Fibroblast of lung (primary cell): ENCODE measurements at regions not wholly inside any gene's neighbourhood (a gene's known extent, or its start where the extent isn't known, plus 50 kb on each side); places are given as distances from the start of the nearest gene placed in this dataset.

Experiments used
- DNase-seq, 2 donors: peaks; one replicate each; pipeline versions ENCODE4 v3.0.0 to v3.0.0-alpha.2; 2010; ENCODE audit warnings: low read depth in 2 of 2
- H2AFZ ChIP-seq: 2 replicates; pipeline ENCODE4 v1.5.1; 2012; ENCODE audit warnings: low read length, control low read depth, inconsistent platforms
- H3K27ac ChIP-seq: 2 replicates; pipeline ENCODE4 v1.5.1; 2011; ENCODE audit warnings: low read length, control low read depth; ENCODE audit not compliant: insufficient read depth
- H3K27me3 ChIP-seq: 2 replicates; pipeline ENCODE4 v1.5.1; 2011; ENCODE audit warnings: mild to moderate bottlenecking, low read length; ENCODE audit not compliant: control insufficient read depth, insufficient read depth
- H3K36me3 ChIP-seq: 2 replicates; pipeline ENCODE4 v1.5.1; 2011; ENCODE audit warnings: low read length; ENCODE audit not compliant: control insufficient read depth, insufficient read depth
- H3K4me1 ChIP-seq: 2 replicates; pipeline ENCODE4 v1.5.1; 2011; ENCODE audit warnings: low read length; ENCODE audit not compliant: control insufficient read depth, insufficient read depth; ENCODE audit errors: extremely low read depth
- H3K4me2 ChIP-seq: 2 replicates; pipeline ENCODE4 v1.5.1; 2011; ENCODE audit warnings: low read length, control low read depth; ENCODE audit not compliant: insufficient read depth; ENCODE audit errors: extremely low read depth
- H3K4me3 ChIP-seq, 4 experiments: fragments of 200-600 bp in 1 of 4; sonication (generic) in 1 of 4; replicated peaks in 1 of 4; 2 replicates each; pipeline ENCODE4 v1.5.1; 2011 to 2016; ENCODE audit warnings: low read length in 4 of 4, low read depth in 3 of 4, mild to moderate bottlenecking in 3 of 4, control low read depth in 2 of 4, inconsistent platforms in 1 of 4, mixed read lengths in 1 of 4; ENCODE audit not compliant: insufficient read depth in 1 of 4; ENCODE audit errors: control extremely low read depth in 1 of 4
- H3K79me2 ChIP-seq: 2 replicates; pipeline ENCODE4 v1.5.1; 2012; ENCODE audit warnings: mild to moderate bottlenecking, low read length, inconsistent platforms; ENCODE audit not compliant: control insufficient read depth, insufficient read depth
- H3K9ac ChIP-seq: 2 replicates; pipeline ENCODE4 v1.5.1; 2011; ENCODE audit warnings: mild to moderate bottlenecking, low read length, control low read depth; ENCODE audit not compliant: insufficient read depth
- H3K9me3 ChIP-seq: 2 replicates; pipeline ENCODE4 v1.5.1; 2012; ENCODE audit warnings: low read depth, low read length; ENCODE audit not compliant: control insufficient read depth, insufficient read depth
- H4K20me1 ChIP-seq: 2 replicates; pipeline ENCODE4 v1.5.1; 2011; ENCODE audit warnings: low read length; ENCODE audit not compliant: control insufficient read depth, insufficient read depth; ENCODE audit errors: extremely low read depth
- CTCF ChIP-seq, 2 donors: IDR thresholded peaks in 1 of 2; conservative IDR thresholded peaks in 1 of 2; 1 replicate in 1 of 2; 2 replicates in 1 of 2; pipeline ENCODE4 v1.5.1; 2011 to 2012; ENCODE audit warnings: low read length in 2 of 2, control low read depth in 1 of 2, inconsistent platforms in 1 of 2, low read depth in 1 of 2, mild to moderate bottlenecking in 1 of 2
- EZH2 ChIP-seq: IDR thresholded peaks from 2 replicates; pipeline ENCODE4 v1.5.1; 2012; ENCODE audit warnings: low read length, control low read depth, mild to moderate bottlenecking; ENCODE audit errors: missing control alignments

- peak in 1 of 2 donors; percentile 67 for DNase-seq
- no peaks in the 10 kb centered on the region for H3K27me3 ChIP-seq
- no peak overlapping the region for H3K4me2 ChIP-seq
- no peaks in the 10 kb centered on the region for H3K79me2 ChIP-seq
- H3K36me3 ChIP-seq, result no peaks in the 10 kb centered on the region
- H3K9ac ChIP-seq, result no peak overlapping the region
- no peak overlapping the region for H2AFZ ChIP-seq
- TF ChIP-seq CTCF (conservative IDR thresholded peaks at IDR 0.05 in 1 of 2, IDR thresholded peaks at IDR 0.05 in 1 of 2; ENCODE audit: low read depth in 1 of 2, low read length in 2 of 2) (no peak), EZH2 (no peak)
- no peak overlapping the region for H3K4me3 ChIP-seq
- H3K27ac ChIP-seq, result no peak overlapping the region
- H3K4me1 ChIP-seq, result peaks cover 3% of the 10 kb centered on the region
- no peaks in the 10 kb centered on the region for H3K9me3 ChIP-seq
- H4K20me1 ChIP-seq, result no peaks in the 10 kb centered on the region
Observed at GRCh38 chr1:96521994-96522760, 199.4 kb upstream of the PTBP2 start.

GRCh38 chr1:96522927-96523326 is 198.7 kb upstream of the PTBP2 start:
- H4K20me1 ChIP-seq, result no peaks in the 10 kb centered on the region
- H3K27ac ChIP-seq, result no peak overlapping the region
- DNase-seq, result peak in 1 of 2 donors; percentile 39
- no peak overlapping the region for H3K9ac ChIP-seq
- H3K9me3 ChIP-seq, result no peaks in the 10 kb centered on the region
- no peak for TF ChIP-seq CTCF (conservative IDR thresholded peaks at IDR 0.05 in 1 of 2, IDR thresholded peaks at IDR 0.05 in 1 of 2; ENCODE audit: low read depth in 1 of 2, low read length in 2 of 2)
- TF ChIP-seq EZH2, result no peak
- H2AFZ ChIP-seq, result no peak overlapping the region
- H3K4me1 ChIP-seq, result peaks cover 3% of the 10 kb centered on the region
- H3K4me3 ChIP-seq, result no peak overlapping the region
- H3K79me2 ChIP-seq, result no peaks in the 10 kb centered on the region
- no peaks in the 10 kb centered on the region for H3K36me3 ChIP-seq
- no peaks in the 10 kb centered on the region for H3K27me3 ChIP-seq
- H3K4me2 ChIP-seq, result no peak overlapping the region

GRCh38 chr1:96524100-96524499 is 197.5 kb upstream of the PTBP2 start:
- H3K9ac ChIP-seq, result no peak overlapping the region
- TF ChIP-seq CTCF (conservative IDR thresholded peaks at IDR 0.05 in 1 of 2, IDR thresholded peaks at IDR 0.05 in 1 of 2; ENCODE audit: low read depth in 1 of 2, low read length in 2 of 2), result no peak
- TF ChIP-seq EZH2, result no peak
- H3K27me3 ChIP-seq, result no peaks in the 10 kb centered on the region

More at GRCh38 chr1:96524100-96524499, 197.5 kb upstream of the PTBP2 start:
- Histone ChIP-seq H3K36me3 (no peaks in the 10 kb centered on the region), H3K9me3 (no peaks in the 10 kb centered on the region), H3K4me3 (no peak overlapping the region), H3K79me2 (no peaks in the 10 kb centered on the region), H3K4me1 (peaks cover 3% of the 10 kb centered on the region), H2AFZ (no peak overlapping the region), H3K4me2 (no peak overlapping the region), H4K20me1 (no peaks in the 10 kb centered on the region), H3K27ac (no peak overlapping the region)
- no peak for DNase-seq
